Sigmoid colon (tissue), 6 donors: ENCODE measurements at regions not wholly inside any gene's neighbourhood (a gene's known extent, or its start where the extent isn't known, plus 50 kb on each side); places are given as distances from the start of the nearest gene placed in this dataset.

Source experiments
- DNase-seq: peaks from one replicate; pipeline ENCODE4 v3.0.0-alpha.2; 2019
- H3K27ac ChIP-seq, 4 donors: fragments of 200-600 bp; sonication (generic); one replicate each; pipeline ENCODE4 v1.5.1; 2016 to 2019; ENCODE audit warnings: mild to moderate bottlenecking in 1 of 4
- H3K27me3 ChIP-seq, 3 donors: fragments of 200-600 bp; sonication (generic); one replicate each; pipeline ENCODE4 v1.5.1; 2019; ENCODE audit warnings: mild to moderate bottlenecking in 1 of 3
- H3K36me3 ChIP-seq, 4 donors: fragments of 200-600 bp; sonication (generic); one replicate each; pipeline ENCODE4 v1.5.1; 2016 to 2019
- H3K4me1 ChIP-seq, 4 donors: fragments of 200-600 bp; sonication (generic); one replicate each; pipeline ENCODE4 v1.5.1; 2017 to 2019
- H3K4me3 ChIP-seq, 4 donors: fragments of 200-600 bp; sonication (generic); one replicate each; pipeline ENCODE4 v1.5.1; 2017 to 2019; ENCODE audit warnings: mild to moderate bottlenecking in 2 of 4, moderate library complexity in 1 of 4
- H3K9me3 ChIP-seq, 4 donors: fragments of 200-600 bp in 3 of 4; sonication (generic) in 3 of 4; one replicate each; pipeline versions ENCODE4 v1.5.1 to v1.6.1; 2013 to 2019
- CTCF ChIP-seq, 4 experiments: fragments of 450-650 bp in 3 of 4; fragments of 200-600 bp in 1 of 4; IDR thresholded peaks; one replicate each; pipeline ENCODE4 v1.5.1; 2016 to 2019; ENCODE audit warnings: antibody characterized with exemption in 4 of 4, mild to moderate bottlenecking in 3 of 4, moderate library complexity in 2 of 4
- EP300 ChIP-seq, 4 donors: sonication (generic); formaldehyde crosslinking; IDR thresholded peaks; one replicate each; pipeline ENCODE4 v1.6.1; 2017; ENCODE audit warnings: antibody characterized with exemption in 4 of 4
- POLR2A ChIP-seq, 2 donors: fragments of 450-650 bp; IDR thresholded peaks; one replicate each; pipeline ENCODE4 v1.6.1; 2016; ENCODE audit warnings: antibody characterized with exemption in 2 of 2, mild to moderate bottlenecking in 2 of 2, moderate library complexity in 2 of 2
- POLR2AphosphoS5 ChIP-seq, 4 donors: sonication (generic); formaldehyde crosslinking; IDR thresholded peaks; one replicate each; pipeline ENCODE4 v1.6.1; 2017; ENCODE audit warnings: antibody characterized with exemption in 4 of 4
- WGBS, 2 donors: extraction: QIAGEN DNeasy Blood & Tissue Kit; methylation state at CpG; one replicate each; pipeline ENCODE4 v1.1.7; 2013; 5-methylcytosine and 5-hydroxymethylcytosine counted together
- intact Hi-C: fragments of 100-400 bp; cut with DNase I; formaldehyde crosslinking; loops from one replicate; pipeline ENCODE4 v1.15.1; 2023
- donor health status: healthy with polysubstance abuse.
- donor health status: healthy.

- intact Hi-C loops: no loop called here
- H3K9me3 ChIP-seq: no peaks in the 10 kb centered on the region
- no peaks in the 10 kb centered on the region for H3K36me3 ChIP-seq
- H3K4me1 ChIP-seq: no peaks in the 10 kb centered on the region
- no peak overlapping the region for H3K27ac ChIP-seq
- WGBS, 2 donors: 65 to 72% methylated on average over 13 of the region's 13 CpGs
- no peak overlapping the region for H3K4me3 ChIP-seq
- no peak for TF ChIP-seq POLR2A (IDR thresholded peaks at IDR 0.05)
- TF ChIP-seq CTCF (IDR thresholded peaks at IDR 0.05): no peak
- TF ChIP-seq POLR2AphosphoS5 (IDR thresholded peaks at IDR 0.05): no peak
- no peak for TF ChIP-seq EP300 (IDR thresholded peaks at IDR 0.05)
- DNase-seq: no peak
- no peaks in the 10 kb centered on the region for H3K27me3 ChIP-seq
These were observed 64.8 kb upstream of the ZNF536 start for GRCh38 chr19:30307191-30307974.

- Histone ChIP-seq H3K9me3 (no peaks in the 10 kb centered on the region), H3K4me3 (no peak overlapping the region), H3K27ac (no peak overlapping the region), H3K27me3 (no peaks in the 10 kb centered on the region), H3K4me1 (no peaks in the 10 kb centered on the region), H3K36me3 (no peaks in the 10 kb centered on the region)
- no peak for TF ChIP-seq EP300 (IDR thresholded peaks at IDR 0.05)
- no peak for TF ChIP-seq POLR2AphosphoS5 (IDR thresholded peaks at IDR 0.05)
- no peak for TF ChIP-seq CTCF (IDR thresholded peaks at IDR 0.05)
- no peak for TF ChIP-seq POLR2A (IDR thresholded peaks at IDR 0.05)
- WGBS, 2 donors: 82 to 88% methylated on average over 6 of the region's 6 CpGs
- intact Hi-C loops: no loop called here
- no peak for DNase-seq
These were observed 63.0 kb upstream of the ZNF536 start for GRCh38 chr19:30309176-30309575.

GRCh38 chr19:30309905-30310601 lies 62.1 kb upstream of the ZNF536 start:
- intact Hi-C loops: no loop called here
- no peak for DNase-seq
- 81 to 82% methylated on average over 14 of the region's 14 CpGs for WGBS, 2 donors
- Histone ChIP-seq H3K4me1 (no peaks in the 10 kb centered on the region), H3K27ac (no peak overlapping the region), H3K36me3 (no peaks in the 10 kb centered on the region), H3K4me3 (no peak overlapping the region), H3K27me3 (no peaks in the 10 kb centered on the region), H3K9me3 (no peaks in the 10 kb centered on the region)
- no peak for TF ChIP-seq POLR2AphosphoS5 (IDR thresholded peaks at IDR 0.05)
- TF ChIP-seq CTCF (IDR thresholded peaks at IDR 0.05): no peak
- no peak for TF ChIP-seq EP300 (IDR thresholded peaks at IDR 0.05)
- TF ChIP-seq POLR2A (IDR thresholded peaks at IDR 0.05): no peak

GRCh38 chr19:30310602-30311263 lies 61.5 kb upstream of the ZNF536 start:
- Histone ChIP-seq H3K27ac (no peak overlapping the region), H3K9me3 (no peaks in the 10 kb centered on the region), H3K4me1 (no peaks in the 10 kb centered on the region), H3K36me3 (no peaks in the 10 kb centered on the region), H3K27me3 (no peaks in the 10 kb centered on the region), H3K4me3 (no peak overlapping the region)
- TF ChIP-seq POLR2AphosphoS5 (IDR thresholded peaks at IDR 0.05) (no peak), POLR2A (IDR thresholded peaks at IDR 0.05) (no peak)
- intact Hi-C loops: no loop called here
- DNase-seq: no peak
- 76 to 77% methylated on average over 16 of the region's 16 CpGs for WGBS, 2 donors

- WGBS, 2 donors: 87 to 88% methylated on average over 7 of the region's 7 CpGs
- Histone ChIP-seq H3K27me3 (no peaks in the 10 kb centered on the region), H3K4me1 (no peaks in the 10 kb centered on the region), H3K9me3 (no peaks in the 10 kb centered on the region), H3K27ac (no peak overlapping the region), H3K36me3 (no peaks in the 10 kb centered on the region), H3K4me3 (no peak overlapping the region)
- TF ChIP-seq EP300 (IDR thresholded peaks at IDR 0.05): no peak
- TF ChIP-seq POLR2AphosphoS5 (IDR thresholded peaks at IDR 0.05): no peak
- TF ChIP-seq CTCF (IDR thresholded peaks at IDR 0.05): no peak
- TF ChIP-seq POLR2A (IDR thresholded peaks at IDR 0.05): no peak
- no peak for DNase-seq
- intact Hi-C loops: no loop called here
These were observed 60.3 kb upstream of the ZNF536 start for GRCh38 chr19:30311911-30312310.
